ENCODE measurements at regions not wholly inside any gene's neighbourhood (a gene's known extent, or its start where the extent isn't known, plus 50 kb on each side); places are given as distances from the start of the nearest gene placed in this dataset.

- H3K9me3 ChIP-seq (ENCODE audit: insufficient read depth, low read depth, low read length), result no peaks in the 10 kb centered on the region
- H3K9ac ChIP-seq (ENCODE audit: low read depth, low read length, poor library complexity, severe bottlenecking), result no peak overlapping the region
- no peak overlapping the region for H2AFZ ChIP-seq (ENCODE audit: low read length)
- H3K4me1 ChIP-seq (ENCODE audit: insufficient read depth, low read length, poor library complexity, severe bottlenecking), result peaks cover 3% of the 10 kb centered on the region
- H3K4me3 ChIP-seq (ENCODE audit: low read length, poor library complexity, severe bottlenecking), result no peak overlapping the region
- TF ChIP-seq EZH2phosphoT487 (IDR thresholded peaks at IDR 0.05; ENCODE audit: borderline replicate concordance) (no peak), CTCF (conservative IDR thresholded peaks at IDR 0.05; ENCODE audit: low read length) (no peak)
- H3K36me3 ChIP-seq (ENCODE audit: insufficient read depth, low read length), result no peaks in the 10 kb centered on the region
- H3F3A ChIP-seq (ENCODE audit: low read depth), result no peaks in the 10 kb centered on the region
- no peaks in the 10 kb centered on the region for H3K79me2 ChIP-seq (ENCODE audit: insufficient read depth, low read length)
- H4K20me1 ChIP-seq (ENCODE audit: insufficient read depth, low read length, poor library complexity, severe bottlenecking), result no peaks in the 10 kb centered on the region
- H3K9me2 ChIP-seq (replicated peaks; ENCODE audit: low read depth, low read length), result no peaks in the 10 kb centered on the region
- H3K27me3 ChIP-seq (ENCODE audit: insufficient read depth, low read length, poor library complexity, severe bottlenecking), result no peaks in the 10 kb centered on the region
- no peak overlapping the region for H3K4me2 ChIP-seq (ENCODE audit: low read depth, low read length, poor library complexity, severe bottlenecking)
These were observed 181.1 kb upstream of the SH3BP4 start for GRCh38 chr2:234770715-234771141.

GRCh38 chr2:234770031-234770506 lies 181.7 kb upstream of the SH3BP4 start:
- no peak overlapping the region for H3K9ac ChIP-seq (ENCODE audit: low read depth, low read length, poor library complexity, severe bottlenecking)
- TF ChIP-seq EZH2phosphoT487 (IDR thresholded peaks at IDR 0.05; ENCODE audit: borderline replicate concordance) (no peak), CTCF (conservative IDR thresholded peaks at IDR 0.05; ENCODE audit: low read length) (no peak)
- no peaks in the 10 kb centered on the region for H3K9me2 ChIP-seq (replicated peaks; ENCODE audit: low read depth, low read length)
- no peaks in the 10 kb centered on the region for H3K79me2 ChIP-seq (ENCODE audit: insufficient read depth, low read length)
- H3K27me3 ChIP-seq (ENCODE audit: insufficient read depth, low read length, poor library complexity, severe bottlenecking), result no peaks in the 10 kb centered on the region
- H2AFZ ChIP-seq (ENCODE audit: low read length), result no peak overlapping the region
- no peak overlapping the region for H3K4me3 ChIP-seq (ENCODE audit: low read length, poor library complexity, severe bottlenecking)
- no peaks in the 10 kb centered on the region for H3K36me3 ChIP-seq (ENCODE audit: insufficient read depth, low read length)
- H4K20me1 ChIP-seq (ENCODE audit: insufficient read depth, low read length, poor library complexity, severe bottlenecking), result no peaks in the 10 kb centered on the region
- H3F3A ChIP-seq (ENCODE audit: low read depth), result no peaks in the 10 kb centered on the region
- H3K4me1 ChIP-seq (ENCODE audit: insufficient read depth, low read length, poor library complexity, severe bottlenecking), result peaks cover 3% of the 10 kb centered on the region
- no peaks in the 10 kb centered on the region for H3K9me3 ChIP-seq (ENCODE audit: insufficient read depth, low read depth, low read length)
- H3K4me2 ChIP-seq (ENCODE audit: low read depth, low read length, poor library complexity, severe bottlenecking), result no peak overlapping the region

GRCh38 chr2:234768608-234769196 lies 183.1 kb upstream of the SH3BP4 start:
- H2AFZ ChIP-seq (ENCODE audit: low read length), result no peak overlapping the region

More at GRCh38 chr2:234768608-234769196, 183.1 kb upstream of the SH3BP4 start:
- no peaks in the 10 kb centered on the region for H3K79me2 ChIP-seq (ENCODE audit: insufficient read depth, low read length)
- no peaks in the 10 kb centered on the region for H3K36me3 ChIP-seq (ENCODE audit: insufficient read depth, low read length)
- no peaks in the 10 kb centered on the region for H3K9me3 ChIP-seq (ENCODE audit: insufficient read depth, low read depth, low read length)
- no peak for TF ChIP-seq CTCF (conservative IDR thresholded peaks at IDR 0.05; ENCODE audit: low read length)
- no peak for TF ChIP-seq EZH2phosphoT487 (IDR thresholded peaks at IDR 0.05; ENCODE audit: borderline replicate concordance)
- H3K4me1 ChIP-seq (ENCODE audit: insufficient read depth, low read length, poor library complexity, severe bottlenecking), result peaks cover 3% of the 10 kb centered on the region
- no peaks in the 10 kb centered on the region for H3K9me2 ChIP-seq (replicated peaks; ENCODE audit: low read depth, low read length)
- no peak overlapping the region for H3K4me3 ChIP-seq (ENCODE audit: low read length, poor library complexity, severe bottlenecking)
- H3F3A ChIP-seq (ENCODE audit: low read depth), result no peaks in the 10 kb centered on the region
- no peaks in the 10 kb centered on the region for H3K27me3 ChIP-seq (ENCODE audit: insufficient read depth, low read length, poor library complexity, severe bottlenecking)
- H3K4me2 ChIP-seq (ENCODE audit: low read depth, low read length, poor library complexity, severe bottlenecking), result no peak overlapping the region
- no peaks in the 10 kb centered on the region for H4K20me1 ChIP-seq (ENCODE audit: insufficient read depth, low read length, poor library complexity, severe bottlenecking)
- H3K9ac ChIP-seq (ENCODE audit: low read depth, low read length, poor library complexity, severe bottlenecking), result no peak overlapping the region

Data from Loucy (cell line).